Liver (tissue), 3 donors: ENCODE measurements at regions not wholly inside any gene's neighbourhood (a gene's known extent, or its start where the extent isn't known, plus 50 kb on each side); places are given as distances from the start of the nearest gene placed in this dataset.
"Not testable (repeated sequence)": the region's sequence is repeated elsewhere in the genome, so short reads cannot be mapped to it uniquely, and the experiment has no call there.

ENCODE experiments used
- JUND ChIP-seq, 2 donors: IDR thresholded peaks; 2 replicates each; pipeline ENCODE4 v1.6.1; 2016; ENCODE audit warnings: antibody characterized with exemption in 2 of 2
- TF ChIP-seq, protein P1 (sequence below): fragments of 150-350 bp; IDR thresholded peaks from 2 replicates; pipeline ENCODE4 v1.5.1; 2017; ENCODE audit warnings: improper control_type of control experiment, low read depth, low read length; ENCODE audit not compliant: missing input control
- TF ChIP-seq, protein P2 (sequence below): IDR thresholded peaks from 2 replicates; pipeline ENCODE4 v1.6.1; 2016; ENCODE audit warnings: antibody characterized with exemption, mild to moderate bottlenecking
- donor health status: healthy.
- donor health status: healthy.

GRCh38 chr19:28538579-28538978 is 674.4 kb downstream of the UQCRFS1 start:
- TF ChIP-seq, protein P1, sequence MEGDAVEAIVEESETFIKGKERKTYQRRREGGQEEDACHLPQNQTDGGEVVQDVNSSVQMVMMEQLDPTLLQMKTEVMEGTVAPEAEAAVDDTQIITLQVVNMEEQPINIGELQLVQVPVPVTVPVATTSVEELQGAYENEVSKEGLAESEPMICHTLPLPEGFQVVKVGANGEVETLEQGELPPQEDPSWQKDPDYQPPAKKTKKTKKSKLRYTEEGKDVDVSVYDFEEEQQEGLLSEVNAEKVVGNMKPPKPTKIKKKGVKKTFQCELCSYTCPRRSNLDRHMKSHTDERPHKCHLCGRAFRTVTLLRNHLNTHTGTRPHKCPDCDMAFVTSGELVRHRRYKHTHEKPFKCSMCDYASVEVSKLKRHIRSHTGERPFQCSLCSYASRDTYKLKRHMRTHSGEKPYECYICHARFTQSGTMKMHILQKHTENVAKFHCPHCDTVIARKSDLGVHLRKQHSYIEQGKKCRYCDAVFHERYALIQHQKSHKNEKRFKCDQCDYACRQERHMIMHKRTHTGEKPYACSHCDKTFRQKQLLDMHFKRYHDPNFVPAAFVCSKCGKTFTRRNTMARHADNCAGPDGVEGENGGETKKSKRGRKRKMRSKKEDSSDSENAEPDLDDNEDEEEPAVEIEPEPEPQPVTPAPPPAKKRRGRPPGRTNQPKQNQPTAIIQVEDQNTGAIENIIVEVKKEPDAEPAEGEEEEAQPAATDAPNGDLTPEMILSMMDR = not testable (repeated sequence)
- TF ChIP-seq, protein P2, sequence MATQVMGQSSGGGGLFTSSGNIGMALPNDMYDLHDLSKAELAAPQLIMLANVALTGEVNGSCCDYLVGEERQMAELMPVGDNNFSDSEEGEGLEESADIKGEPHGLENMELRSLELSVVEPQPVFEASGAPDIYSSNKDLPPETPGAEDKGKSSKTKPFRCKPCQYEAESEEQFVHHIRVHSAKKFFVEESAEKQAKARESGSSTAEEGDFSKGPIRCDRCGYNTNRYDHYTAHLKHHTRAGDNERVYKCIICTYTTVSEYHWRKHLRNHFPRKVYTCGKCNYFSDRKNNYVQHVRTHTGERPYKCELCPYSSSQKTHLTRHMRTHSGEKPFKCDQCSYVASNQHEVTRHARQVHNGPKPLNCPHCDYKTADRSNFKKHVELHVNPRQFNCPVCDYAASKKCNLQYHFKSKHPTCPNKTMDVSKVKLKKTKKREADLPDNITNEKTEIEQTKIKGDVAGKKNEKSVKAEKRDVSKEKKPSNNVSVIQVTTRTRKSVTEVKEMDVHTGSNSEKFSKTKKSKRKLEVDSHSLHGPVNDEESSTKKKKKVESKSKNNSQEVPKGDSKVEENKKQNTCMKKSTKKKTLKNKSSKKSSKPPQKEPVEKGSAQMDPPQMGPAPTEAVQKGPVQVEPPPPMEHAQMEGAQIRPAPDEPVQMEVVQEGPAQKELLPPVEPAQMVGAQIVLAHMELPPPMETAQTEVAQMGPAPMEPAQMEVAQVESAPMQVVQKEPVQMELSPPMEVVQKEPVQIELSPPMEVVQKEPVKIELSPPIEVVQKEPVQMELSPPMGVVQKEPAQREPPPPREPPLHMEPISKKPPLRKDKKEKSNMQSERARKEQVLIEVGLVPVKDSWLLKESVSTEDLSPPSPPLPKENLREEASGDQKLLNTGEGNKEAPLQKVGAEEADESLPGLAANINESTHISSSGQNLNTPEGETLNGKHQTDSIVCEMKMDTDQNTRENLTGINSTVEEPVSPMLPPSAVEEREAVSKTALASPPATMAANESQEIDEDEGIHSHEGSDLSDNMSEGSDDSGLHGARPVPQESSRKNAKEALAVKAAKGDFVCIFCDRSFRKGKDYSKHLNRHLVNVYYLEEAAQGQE = not testable (repeated sequence)
- not testable (repeated sequence) for TF ChIP-seq JUND (IDR thresholded peaks at IDR 0.05)
